ENCODE measurements at regions not wholly inside any gene's neighbourhood (a gene's known extent, or its start where the extent isn't known, plus 50 kb on each side); places are given as distances from the start of the nearest gene placed in this dataset.

DNA sequence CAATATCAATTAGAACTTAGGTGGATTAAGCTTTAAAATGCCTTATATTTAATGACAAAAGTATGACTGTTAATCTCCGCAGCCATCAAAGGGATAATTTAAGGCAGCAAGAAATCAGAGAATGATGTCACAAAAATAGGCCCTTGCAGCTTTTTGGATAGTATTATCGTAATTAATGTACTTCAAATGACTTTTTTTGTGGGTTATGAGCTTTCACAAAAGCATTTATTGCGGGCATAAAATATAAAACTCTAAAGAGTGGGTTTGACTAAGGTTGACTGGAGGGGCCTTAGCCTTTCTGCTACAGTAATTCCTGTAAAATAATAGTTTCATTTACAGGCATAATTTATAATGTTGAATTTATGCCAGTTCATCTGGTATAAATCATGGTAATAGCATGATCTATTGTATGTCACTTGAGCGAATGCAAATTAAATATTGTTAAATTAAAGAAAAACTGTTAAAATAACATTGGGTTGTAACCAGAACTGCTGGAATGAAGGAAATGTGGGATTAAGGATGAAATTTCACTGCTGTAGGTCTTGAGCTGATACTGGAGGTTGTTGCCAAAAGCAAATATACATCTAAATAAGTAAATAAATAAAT lies 78.5 kb upstream of the ZFP64 start:
- TF ChIP-seq, protein P1, sequence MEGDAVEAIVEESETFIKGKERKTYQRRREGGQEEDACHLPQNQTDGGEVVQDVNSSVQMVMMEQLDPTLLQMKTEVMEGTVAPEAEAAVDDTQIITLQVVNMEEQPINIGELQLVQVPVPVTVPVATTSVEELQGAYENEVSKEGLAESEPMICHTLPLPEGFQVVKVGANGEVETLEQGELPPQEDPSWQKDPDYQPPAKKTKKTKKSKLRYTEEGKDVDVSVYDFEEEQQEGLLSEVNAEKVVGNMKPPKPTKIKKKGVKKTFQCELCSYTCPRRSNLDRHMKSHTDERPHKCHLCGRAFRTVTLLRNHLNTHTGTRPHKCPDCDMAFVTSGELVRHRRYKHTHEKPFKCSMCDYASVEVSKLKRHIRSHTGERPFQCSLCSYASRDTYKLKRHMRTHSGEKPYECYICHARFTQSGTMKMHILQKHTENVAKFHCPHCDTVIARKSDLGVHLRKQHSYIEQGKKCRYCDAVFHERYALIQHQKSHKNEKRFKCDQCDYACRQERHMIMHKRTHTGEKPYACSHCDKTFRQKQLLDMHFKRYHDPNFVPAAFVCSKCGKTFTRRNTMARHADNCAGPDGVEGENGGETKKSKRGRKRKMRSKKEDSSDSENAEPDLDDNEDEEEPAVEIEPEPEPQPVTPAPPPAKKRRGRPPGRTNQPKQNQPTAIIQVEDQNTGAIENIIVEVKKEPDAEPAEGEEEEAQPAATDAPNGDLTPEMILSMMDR (IDR thresholded peaks at IDR 0.05; ENCODE audit: low read depth, low read length, missing control alignments) = no peak
- no peak for DNase-seq (ENCODE audit: extremely low read depth, low read depth)
- H3K4me3 ChIP-seq (replicated peaks; ENCODE audit: low read depth, low read length) = no peak overlapping the region

DNA sequence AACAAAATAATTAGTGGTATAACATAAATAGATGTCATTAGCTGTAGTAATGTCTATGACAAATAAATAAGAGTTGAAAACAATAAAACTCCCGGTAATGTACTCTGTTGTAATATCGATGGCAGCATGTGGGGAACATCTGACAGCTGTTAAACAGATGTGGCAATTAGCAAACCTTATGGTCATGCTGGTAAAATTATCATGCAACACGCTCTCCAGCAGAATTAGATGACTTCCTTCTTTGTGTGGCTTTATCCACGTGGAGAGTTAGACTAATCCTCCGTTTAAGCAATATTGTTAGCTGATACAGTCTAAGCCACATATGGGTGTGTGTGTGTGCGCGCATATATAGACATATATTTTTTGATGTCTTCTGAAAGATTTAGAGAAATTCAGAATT lies 77.7 kb upstream of the ZFP64 start:
- peak; percentile 88 for DNase-seq (ENCODE audit: extremely low read depth, low read depth)
- no peak overlapping the region for H3K4me3 ChIP-seq (replicated peaks; ENCODE audit: low read depth, low read length)
- TF ChIP-seq, protein P1 (IDR thresholded peaks at IDR 0.05; ENCODE audit: low read depth, low read length, missing control alignments) = no peak

DNA sequence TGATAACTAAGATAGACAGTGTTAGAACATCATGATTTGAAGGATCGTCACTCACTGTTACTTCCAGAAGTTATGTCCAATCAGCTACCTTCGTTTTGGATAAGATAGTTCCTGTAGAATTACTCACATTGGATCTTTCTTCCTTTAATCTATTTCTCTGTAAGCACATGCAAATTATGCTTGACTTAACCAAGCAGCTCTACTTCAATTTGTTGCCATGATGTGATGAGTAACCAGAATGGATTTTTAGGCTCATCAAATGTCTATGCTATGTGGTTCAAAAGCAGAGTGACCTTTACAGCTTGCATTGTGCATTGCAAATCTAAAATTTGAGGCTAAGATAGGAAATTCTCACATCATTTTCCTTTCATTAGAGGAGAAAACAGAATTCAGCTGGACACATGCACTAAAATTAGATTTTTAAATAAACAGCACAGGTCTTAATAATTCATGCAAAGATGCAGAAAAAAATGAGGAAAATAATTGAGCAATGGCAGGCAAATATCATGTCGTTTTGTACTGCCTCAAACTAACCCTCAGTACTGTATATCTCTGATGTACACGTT lies 76.7 kb upstream of the ZFP64 start:
- DNase-seq (ENCODE audit: extremely low read depth, low read depth) = peak; percentile 54
- no peak overlapping the region for H3K4me3 ChIP-seq (replicated peaks; ENCODE audit: low read depth, low read length)
- TF ChIP-seq, protein P1 (IDR thresholded peaks at IDR 0.05; ENCODE audit: low read depth, low read length, missing control alignments) = no peak

DNA sequence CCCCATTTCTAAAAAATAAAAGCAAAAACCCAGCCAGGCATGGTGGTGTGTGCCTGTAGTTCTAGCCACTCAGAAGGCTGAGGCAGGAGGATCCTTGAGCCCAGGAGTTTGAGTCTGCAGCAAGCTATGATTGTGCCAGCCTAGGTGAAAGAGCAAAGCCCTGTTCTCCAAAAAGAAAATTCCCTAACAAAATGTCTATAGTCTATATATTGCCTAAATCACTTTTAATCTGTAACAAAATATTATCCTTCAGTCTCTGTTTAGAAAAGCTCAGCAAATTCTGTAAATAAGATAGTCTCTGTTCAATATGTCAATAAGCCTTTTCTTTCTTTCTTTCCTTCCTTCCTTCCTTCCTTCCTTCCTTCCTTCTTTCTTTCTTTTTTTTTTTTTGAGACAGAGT lies 75.8 kb upstream of the ZFP64 start:
- TF ChIP-seq, protein P1 (IDR thresholded peaks at IDR 0.05; ENCODE audit: low read depth, low read length, missing control alignments) = no peak
- H3K4me3 ChIP-seq (replicated peaks; ENCODE audit: low read depth, low read length) = no peak overlapping the region
- DNase-seq (ENCODE audit: extremely low read depth, low read depth) = no peak

DNA sequence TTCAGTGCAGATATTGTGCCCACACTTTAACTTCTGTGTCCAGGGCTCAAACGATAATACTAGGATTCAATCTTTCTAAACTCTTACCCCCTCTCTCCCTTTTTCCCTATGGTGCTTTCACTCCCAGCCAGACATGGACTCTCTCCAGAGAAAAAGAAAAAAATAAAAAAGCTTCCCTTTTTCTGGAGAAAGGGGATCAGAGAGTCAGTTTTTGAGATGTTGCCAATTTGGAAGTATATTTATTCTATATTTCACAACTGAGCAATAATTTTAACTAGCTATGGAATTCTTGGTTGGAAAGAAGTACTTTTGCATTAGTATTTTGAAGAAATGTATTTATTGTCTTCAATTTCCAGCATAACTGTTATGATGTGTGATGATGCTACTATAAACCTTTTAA lies 72.2 kb upstream of the ZFP64 start:
- DNase-seq (ENCODE audit: extremely low read depth, low read depth) = no peak
- TF ChIP-seq, protein P1 (IDR thresholded peaks at IDR 0.05; ENCODE audit: low read depth, low read length, missing control alignments) = no peak
- H3K4me3 ChIP-seq (replicated peaks; ENCODE audit: low read depth, low read length) = no peak overlapping the region

DNA sequence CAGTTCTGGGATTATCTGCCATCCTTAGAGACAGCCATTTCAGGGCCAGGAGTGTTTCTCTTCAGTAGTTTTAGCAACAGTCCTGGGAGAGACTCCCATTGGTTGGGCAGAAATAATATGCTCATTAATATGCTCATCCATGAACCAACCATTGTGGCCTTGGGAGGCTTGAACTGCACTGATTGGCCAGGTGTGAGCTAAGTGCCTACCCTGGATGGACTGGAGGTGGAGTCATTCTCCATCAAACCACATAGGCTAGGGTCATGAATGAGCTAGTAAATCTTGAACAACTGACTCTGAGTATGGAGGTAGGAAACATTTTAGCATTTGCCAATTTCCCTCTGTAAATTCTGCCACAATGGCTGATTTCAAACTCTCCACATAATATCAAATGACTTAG lies 70.2 kb upstream of the ZFP64 start:
- TF ChIP-seq, protein P1 (IDR thresholded peaks at IDR 0.05; ENCODE audit: low read depth, low read length, missing control alignments) = no peak
- no peak for DNase-seq (ENCODE audit: extremely low read depth, low read depth)
- H3K4me3 ChIP-seq (replicated peaks; ENCODE audit: low read depth, low read length) = no peak overlapping the region

DNA sequence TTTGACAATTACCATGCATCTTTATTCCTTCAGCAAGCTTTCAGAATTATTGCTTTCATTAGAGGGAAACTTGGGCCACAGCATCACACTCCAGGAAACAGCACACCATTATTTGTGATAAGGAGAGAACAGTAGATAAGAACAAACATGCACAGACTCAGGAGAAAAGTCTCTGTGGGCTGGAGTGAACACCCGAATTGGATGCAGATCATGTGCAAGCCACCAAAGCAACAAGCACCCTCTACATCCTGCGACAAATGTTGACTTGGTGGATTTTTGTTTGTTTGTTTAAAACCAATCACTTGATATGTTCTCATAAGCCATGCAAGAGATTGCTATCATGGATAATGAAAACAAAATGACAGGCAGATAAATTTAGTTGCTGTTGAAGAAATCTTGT lies 67.7 kb upstream of the ZFP64 start:
- TF ChIP-seq, protein P1 (IDR thresholded peaks at IDR 0.05; ENCODE audit: low read depth, low read length, missing control alignments) = no peak
- no peak for DNase-seq (ENCODE audit: extremely low read depth, low read depth)
- no peak overlapping the region for H3K4me3 ChIP-seq (replicated peaks; ENCODE audit: low read depth, low read length)

Data from HFF-Myc (cell line).